ENCODE measurements at regions not wholly inside any gene's neighbourhood (a gene's known extent, or its start where the extent isn't known, plus 50 kb on each side); places are given as distances from the start of the nearest gene placed in this dataset.

DNA sequence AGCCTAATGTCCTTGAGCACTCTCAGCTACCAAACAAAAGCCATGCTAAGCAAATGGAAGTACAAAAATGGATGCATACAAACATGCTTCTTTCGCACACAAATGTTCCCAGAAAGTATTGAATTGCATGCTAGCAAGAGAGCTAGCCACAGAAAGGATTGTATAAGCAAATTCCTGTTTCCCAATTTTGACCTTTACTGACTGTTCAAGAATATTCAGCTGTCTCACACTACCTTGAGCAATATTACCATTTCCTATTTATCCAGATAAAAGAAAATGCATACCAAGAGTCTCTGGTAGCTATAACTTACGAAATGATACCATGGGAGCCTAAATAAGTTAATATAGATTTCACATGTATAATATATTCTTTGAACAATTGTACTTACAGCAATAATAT lies 264.6 kb downstream of the TMEM167A start:
- Mint-ChIP-seq H3K36me3 (ENCODE audit: insufficient read depth) (peaks cover 3% of the 10 kb centered on the region), H3K4me1 (ENCODE audit: low read depth in 2 of 2) (no peaks in the 10 kb centered on the region), H3K27me3 (peaks cover 0 to 3% of the 10 kb centered on the region in 2 donors), H3K4me3 (no peak overlapping the region), H3K9me3 (peaks cover 0 to 4% of the 10 kb centered on the region in 2 donors), H3K27ac (no peak overlapping the region)
- no peak for DNase-seq
- no peak for ATAC-seq (replicated peaks)

DNA sequence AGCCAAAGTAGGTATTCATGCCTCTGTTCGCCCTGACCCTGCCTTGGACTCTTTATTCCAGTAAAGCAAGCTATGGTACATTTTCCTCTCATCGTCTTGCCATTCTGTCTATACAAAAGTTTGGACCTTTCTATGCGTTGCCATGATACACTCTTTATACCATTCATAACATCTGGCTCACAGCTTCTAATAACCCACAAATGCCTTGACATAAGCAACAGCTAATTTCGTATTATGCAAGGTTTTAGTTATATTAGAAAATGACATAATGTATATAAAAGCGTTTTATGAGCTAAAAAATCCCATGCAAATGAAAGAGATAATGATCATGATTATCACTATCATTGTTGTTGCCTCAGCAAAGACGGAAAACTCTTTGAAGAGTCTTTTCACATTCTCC lies 265.7 kb downstream of the TMEM167A start:
- Mint-ChIP-seq H3K4me1 (ENCODE audit: low read depth in 2 of 2) (no peaks in the 10 kb centered on the region), H3K36me3 (ENCODE audit: insufficient read depth) (peaks cover 3% of the 10 kb centered on the region), H3K9me3 (peaks cover 0 to 4% of the 10 kb centered on the region in 2 donors), H3K27ac (no peak overlapping the region), H3K27me3 (no peaks in the 10 kb centered on the region), H3K4me3 (no peak overlapping the region)
- no peak for DNase-seq
- no peak for ATAC-seq (replicated peaks)

GRCh38 chr5:82809420-82810143 lies 267.6 kb downstream of the TMEM167A start:
- no peaks in the 10 kb centered on the region for H3K4me1 Mint-ChIP-seq (ENCODE audit: low read depth in 2 of 2)
- no peak for DNase-seq
- H3K27ac Mint-ChIP-seq, result no peak overlapping the region
- no peaks in the 10 kb centered on the region for H3K27me3 Mint-ChIP-seq
- H3K36me3 Mint-ChIP-seq (ENCODE audit: insufficient read depth), result peaks cover 3% of the 10 kb centered on the region
- H3K9me3 Mint-ChIP-seq, result peaks cover 0 to 4% of the 10 kb centered on the region in 2 donors
- ATAC-seq (replicated peaks), result no peak
- no peak overlapping the region for H3K4me3 Mint-ChIP-seq

DNA sequence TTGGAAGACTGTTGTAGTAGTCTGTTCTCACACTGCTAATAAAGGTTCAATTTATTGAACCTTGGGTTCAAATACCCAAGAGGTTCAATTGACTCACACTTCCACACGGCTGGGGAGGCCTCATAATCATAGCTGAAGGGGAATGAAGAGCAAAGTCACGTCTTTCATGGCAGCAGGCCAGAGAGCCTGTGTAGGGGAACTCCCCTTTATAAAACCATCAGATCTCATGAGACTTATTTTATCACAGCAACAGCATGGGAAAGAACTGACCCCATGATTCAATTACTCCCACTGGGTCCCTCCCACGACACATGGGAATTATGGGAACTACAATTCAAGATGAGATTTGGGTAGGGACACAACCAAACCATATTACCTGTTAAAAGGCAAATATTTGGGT lies 268.2 kb downstream of the TMEM167A start:
- Mint-ChIP-seq H3K36me3 (ENCODE audit: insufficient read depth) (peaks cover 3% of the 10 kb centered on the region), H3K4me1 (ENCODE audit: low read depth in 2 of 2) (no peaks in the 10 kb centered on the region), H3K27me3 (no peaks in the 10 kb centered on the region), H3K4me3 (no peak overlapping the region), H3K27ac (no peak overlapping the region), H3K9me3 (peaks cover 0 to 4% of the 10 kb centered on the region in 2 donors)
- no peak for ATAC-seq (replicated peaks)
- no peak for DNase-seq

DNA sequence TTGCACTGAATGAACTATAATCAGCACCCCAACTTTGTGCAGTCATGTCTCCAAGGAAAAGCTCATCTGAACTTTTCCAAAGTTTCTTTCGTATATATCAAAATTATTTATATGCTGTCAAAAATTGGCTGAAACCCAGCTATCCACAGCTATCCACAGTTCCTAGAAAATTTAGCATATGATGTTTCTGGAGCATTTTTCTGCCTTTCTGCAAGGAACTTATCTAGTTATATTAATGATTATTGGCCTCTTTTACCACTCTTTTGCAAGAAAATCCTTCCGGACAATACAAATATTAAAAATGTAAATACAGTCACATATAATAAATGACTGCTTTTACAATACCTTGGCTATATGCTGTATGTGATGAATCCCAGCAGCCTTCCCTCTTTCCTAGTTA lies 270.2 kb downstream of the TMEM167A start:
- DNase-seq (no peak), ATAC-seq (replicated peaks) (no peak)
- no peaks in the 10 kb centered on the region for H3K4me1 Mint-ChIP-seq (ENCODE audit: low read depth in 2 of 2)
- H3K27ac Mint-ChIP-seq, result no peak overlapping the region
- no peaks in the 10 kb centered on the region for H3K27me3 Mint-ChIP-seq
- peaks cover 0 to 4% of the 10 kb centered on the region in 2 donors for H3K9me3 Mint-ChIP-seq
- peaks cover 5% of the 10 kb centered on the region for H3K36me3 Mint-ChIP-seq (ENCODE audit: insufficient read depth)
- H3K4me3 Mint-ChIP-seq, result no peak overlapping the region

DNA sequence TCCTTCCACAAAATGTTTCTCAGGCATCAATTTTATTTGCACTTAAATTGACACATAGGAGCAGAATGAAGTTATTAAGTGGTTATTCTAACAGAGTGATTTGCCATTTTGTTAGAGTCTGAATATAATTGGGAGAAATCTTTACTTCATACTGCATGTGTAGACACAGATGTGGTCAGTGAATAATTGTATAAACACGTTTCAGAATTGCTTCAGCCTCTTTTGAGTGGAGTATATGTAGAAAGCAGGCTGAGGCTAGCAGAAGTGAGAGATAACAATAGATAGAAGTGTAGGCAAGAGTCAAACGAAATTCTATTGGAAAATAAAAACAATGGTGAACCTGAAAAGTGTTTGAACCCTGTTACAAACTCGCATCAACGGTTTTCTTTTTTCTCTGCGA lies 270.7 kb downstream of the TMEM167A start:
- H3K27me3 Mint-ChIP-seq, result no peaks in the 10 kb centered on the region
- H3K4me3 Mint-ChIP-seq, result no peak overlapping the region
- H3K9me3 Mint-ChIP-seq, result peaks cover 0 to 4% of the 10 kb centered on the region in 2 donors
- no peak overlapping the region for H3K27ac Mint-ChIP-seq
- DNase-seq, result no peak
- no peaks in the 10 kb centered on the region for H3K4me1 Mint-ChIP-seq (ENCODE audit: low read depth in 2 of 2)
- peaks cover 5% of the 10 kb centered on the region for H3K36me3 Mint-ChIP-seq (ENCODE audit: insufficient read depth)
- no peak for ATAC-seq (replicated peaks)

DNA sequence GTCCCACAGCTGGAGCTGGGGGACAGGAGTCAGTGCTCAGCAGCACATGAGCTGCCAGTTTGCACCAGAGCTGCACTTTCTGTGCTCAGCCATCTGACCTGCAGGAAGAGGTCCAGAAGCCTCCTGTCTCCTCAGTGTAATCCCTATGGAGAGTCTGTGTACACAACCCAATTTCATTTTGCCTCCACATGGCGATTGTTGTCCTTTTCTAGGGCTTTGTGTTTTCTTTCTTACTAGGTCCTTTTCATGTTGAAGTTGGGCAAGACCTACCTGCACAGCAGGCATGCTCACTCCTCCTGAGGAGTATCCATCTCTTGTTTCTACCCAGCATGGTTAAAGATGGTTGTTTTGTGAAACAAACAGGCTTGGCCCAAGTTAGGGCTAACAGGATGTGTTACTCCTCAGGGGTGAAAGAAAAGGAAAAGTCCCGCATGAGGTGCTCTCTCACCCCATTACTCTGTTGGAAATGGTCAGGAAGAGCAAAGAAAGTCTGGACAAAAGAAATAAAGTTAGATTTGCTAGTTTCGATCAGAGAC lies 273.0 kb downstream of the TMEM167A start:
- H3K4me3 Mint-ChIP-seq, result no peak overlapping the region
- no peak overlapping the region for H3K27ac Mint-ChIP-seq
- peaks cover 0 to 2% of the 10 kb centered on the region in 2 donors for H3K9me3 Mint-ChIP-seq
- no peaks in the 10 kb centered on the region for H3K27me3 Mint-ChIP-seq
- ATAC-seq (replicated peaks), result no peak
- DNase-seq, result no peak
- H3K4me1 Mint-ChIP-seq (ENCODE audit: low read depth in 2 of 2), result no peaks in the 10 kb centered on the region
- H3K36me3 Mint-ChIP-seq (ENCODE audit: insufficient read depth), result peaks cover 2% of the 10 kb centered on the region

GRCh38 chr5:82802954-82803353 lies 274.2 kb downstream of the TMEM167A start:
- ATAC-seq (replicated peaks) (no peak), DNase-seq (no peak)
- peaks cover 2% of the 10 kb centered on the region for H3K36me3 Mint-ChIP-seq (ENCODE audit: insufficient read depth)
- no peaks in the 10 kb centered on the region for H3K27me3 Mint-ChIP-seq
- no peaks in the 10 kb centered on the region for H3K9me3 Mint-ChIP-seq
- H3K4me3 Mint-ChIP-seq, result no peak overlapping the region
- H3K4me1 Mint-ChIP-seq (ENCODE audit: low read depth in 2 of 2), result no peaks in the 10 kb centered on the region
- no peak overlapping the region for H3K27ac Mint-ChIP-seq

GRCh38 chr5:82800826-82801225 lies 276.4 kb downstream of the TMEM167A start:
- no peaks in the 10 kb centered on the region for H3K9me3 Mint-ChIP-seq
- no peak overlapping the region for H3K4me3 Mint-ChIP-seq
- ATAC-seq (replicated peaks), result no peak
- peaks cover 2% of the 10 kb centered on the region for H3K36me3 Mint-ChIP-seq (ENCODE audit: insufficient read depth)
- no peaks in the 10 kb centered on the region for H3K4me1 Mint-ChIP-seq (ENCODE audit: low read depth in 2 of 2)
- no peak for DNase-seq
- H3K27ac Mint-ChIP-seq, result no peak overlapping the region
- no peaks in the 10 kb centered on the region for H3K27me3 Mint-ChIP-seq

DNA sequence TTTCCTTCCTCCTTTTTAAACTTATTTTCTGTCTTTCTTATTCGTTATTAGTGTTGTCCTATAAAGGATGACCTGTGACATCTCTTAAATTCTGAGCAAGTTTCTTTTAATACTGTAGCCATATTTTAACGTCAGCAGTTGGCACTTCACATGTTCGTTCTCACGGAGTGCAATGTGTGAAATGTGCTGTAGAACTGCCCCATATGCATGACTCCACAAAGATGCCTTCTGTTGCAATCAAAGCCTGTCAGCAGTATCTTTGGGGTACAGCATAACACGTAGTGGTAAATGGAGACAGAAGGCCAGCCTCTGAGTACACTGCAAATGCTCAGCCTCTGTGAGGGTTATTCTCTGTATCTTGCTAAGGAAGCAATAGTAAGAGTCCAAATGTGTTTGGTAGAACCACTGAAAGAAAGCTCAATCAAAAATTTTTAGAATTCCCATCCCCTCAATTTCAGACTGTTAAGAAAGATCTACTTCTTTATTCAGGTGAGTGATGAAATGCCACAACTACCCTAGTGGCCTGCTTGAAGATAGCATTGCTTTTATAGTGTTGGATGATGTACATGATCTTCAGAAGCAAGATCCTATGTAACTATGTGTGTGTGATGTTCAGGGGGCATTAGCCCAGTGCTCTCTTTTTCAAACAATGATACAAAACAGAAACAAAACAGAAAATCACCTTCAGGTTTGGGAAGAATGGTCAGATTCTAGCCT lies 277.7 kb downstream of the TMEM167A start:
- Mint-ChIP-seq H3K27me3 (peaks cover 0 to 1% of the 10 kb centered on the region in 2 donors), H3K4me1 (ENCODE audit: low read depth in 2 of 2) (no peaks in the 10 kb centered on the region), H3K27ac (no peak overlapping the region), H3K4me3 (no peak overlapping the region), H3K9me3 (no peaks in the 10 kb centered on the region), H3K36me3 (ENCODE audit: insufficient read depth) (peaks cover 2% of the 10 kb centered on the region)
- ATAC-seq (replicated peaks), result no peak
- DNase-seq, result no peak

- Mint-ChIP-seq H3K27ac (no peak overlapping the region), H3K9me3 (no peaks in the 10 kb centered on the region), H3K4me3 (no peak overlapping the region), H3K36me3 (ENCODE audit: insufficient read depth) (peaks cover 2% of the 10 kb centered on the region), H3K27me3 (peaks cover 0 to 9% of the 10 kb centered on the region in 2 donors), H3K4me1 (ENCODE audit: low read depth in 2 of 2) (no peaks in the 10 kb centered on the region)
- DNase-seq (no peak), ATAC-seq (replicated peaks) (no peak)
Measured at GRCh38 chr5:82798676-82799075, 278.5 kb downstream of the TMEM167A start.

DNA sequence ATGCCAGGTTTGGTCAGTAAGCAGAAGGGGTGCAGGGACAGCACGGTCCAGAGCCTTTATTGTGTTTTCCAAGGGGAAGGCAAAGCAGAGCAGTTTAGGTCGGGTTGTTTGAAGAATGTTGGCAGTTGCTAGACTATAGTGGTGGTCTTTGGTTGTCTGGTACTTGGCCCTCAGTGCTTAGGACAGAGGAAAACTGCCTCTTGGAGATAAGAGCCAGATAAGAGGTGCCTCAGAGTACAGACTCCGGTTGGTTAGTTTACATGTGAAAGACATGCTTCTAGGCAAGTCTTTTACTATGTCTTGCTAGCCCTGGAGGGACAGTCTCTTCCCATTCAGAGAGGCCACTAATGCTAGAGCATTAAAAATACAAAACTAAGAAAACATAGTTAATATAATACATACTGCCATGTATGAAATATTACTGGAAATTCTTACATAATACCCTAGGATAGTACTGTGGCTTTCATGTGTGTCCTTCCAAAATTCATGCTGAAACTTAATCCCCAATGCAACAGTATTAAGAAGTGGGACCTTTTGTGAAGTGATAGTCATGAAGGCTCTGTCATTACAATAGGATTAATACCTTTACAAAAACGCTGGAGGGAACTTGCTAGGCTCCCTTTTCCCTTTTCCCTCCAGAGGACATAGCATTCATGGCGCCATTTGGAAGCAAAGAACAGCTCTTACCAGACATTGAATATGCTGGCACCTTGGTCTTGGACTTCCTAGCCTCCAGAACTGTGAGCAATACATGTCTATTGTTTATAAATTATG lies 280.4 kb downstream of the TMEM167A start:
- no peak overlapping the region for H3K4me3 Mint-ChIP-seq
- H3K27ac Mint-ChIP-seq, result no peak overlapping the region
- no peak for ATAC-seq (replicated peaks)
- no peaks in the 10 kb centered on the region for H3K4me1 Mint-ChIP-seq (ENCODE audit: low read depth in 2 of 2)
- no peaks in the 10 kb centered on the region for H3K9me3 Mint-ChIP-seq
- DNase-seq, result no peak
- H3K36me3 Mint-ChIP-seq (ENCODE audit: insufficient read depth), result no peaks in the 10 kb centered on the region
- peaks cover 0 to 9% of the 10 kb centered on the region in 2 donors for H3K27me3 Mint-ChIP-seq

DNA sequence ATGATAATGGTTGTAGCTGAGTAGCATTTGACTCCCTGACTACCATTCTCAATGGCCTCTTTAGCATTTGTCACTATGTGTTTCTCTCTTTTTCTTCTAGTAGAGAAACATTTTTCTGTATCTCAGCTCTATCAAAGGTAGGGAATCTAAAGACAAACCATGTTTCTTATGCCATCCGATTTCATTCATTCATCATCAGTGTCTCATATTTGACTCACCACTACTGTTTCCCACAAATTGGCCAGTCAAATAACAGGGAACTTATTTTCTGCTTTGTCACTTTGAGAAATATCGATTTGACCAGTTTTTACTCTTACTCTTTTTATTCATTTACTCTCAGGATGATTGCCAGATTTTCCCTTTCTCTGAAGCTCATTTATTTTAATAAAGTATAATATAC lies 282.3 kb downstream of the TMEM167A start:
- DNase-seq, result no peak
- no peak overlapping the region for H3K27ac Mint-ChIP-seq
- H3K4me1 Mint-ChIP-seq (ENCODE audit: low read depth in 2 of 2), result no peaks in the 10 kb centered on the region
- H3K9me3 Mint-ChIP-seq, result no peaks in the 10 kb centered on the region
- no peak for ATAC-seq (replicated peaks)
- no peak overlapping the region for H3K4me3 Mint-ChIP-seq
- H3K27me3 Mint-ChIP-seq, result peaks cover 0 to 9% of the 10 kb centered on the region in 2 donors
- no peaks in the 10 kb centered on the region for H3K36me3 Mint-ChIP-seq (ENCODE audit: insufficient read depth)
